AG09319 (cell line): ENCODE measurements at regions not wholly inside any gene's neighbourhood (a gene's known extent, or its start where the extent isn't known, plus 50 kb on each side); places are given as distances from the start of the nearest gene placed in this dataset.

Experiments
- DNase-seq: peaks from one replicate; pipeline ENCODE4 v3.0.0-alpha.2; 2010; ENCODE audit warnings: low read depth; ENCODE audit errors: extremely low read depth
- CTCF ChIP-seq: IDR thresholded peaks from 2 replicates; pipeline ENCODE4 v1.5.1; 2011; ENCODE audit warnings: low read depth, mild to moderate bottlenecking, inconsistent platforms, low read length, moderate library complexity

- no peak for TF ChIP-seq CTCF
Measured at GRCh38 chr10:8254350-8254749, 199.9 kb downstream of the GATA3 start.

GRCh38 chr10:8255301-8255700, 200.8 kb downstream of the GATA3 start:
- no peak for TF ChIP-seq CTCF
- no peak for DNase-seq

More at GRCh38 chr10:8254350-8254749, 199.9 kb downstream of the GATA3 start:
- DNase-seq: no peak

- no peak for DNase-seq
- no peak for TF ChIP-seq CTCF
Measured at GRCh38 chr10:8260645-8261044, 206.2 kb downstream of the GATA3 start.

GRCh38 chr10:8262317-8262716, 207.8 kb downstream of the GATA3 start:
- TF ChIP-seq CTCF: no peak
- no peak for DNase-seq

DNA sequence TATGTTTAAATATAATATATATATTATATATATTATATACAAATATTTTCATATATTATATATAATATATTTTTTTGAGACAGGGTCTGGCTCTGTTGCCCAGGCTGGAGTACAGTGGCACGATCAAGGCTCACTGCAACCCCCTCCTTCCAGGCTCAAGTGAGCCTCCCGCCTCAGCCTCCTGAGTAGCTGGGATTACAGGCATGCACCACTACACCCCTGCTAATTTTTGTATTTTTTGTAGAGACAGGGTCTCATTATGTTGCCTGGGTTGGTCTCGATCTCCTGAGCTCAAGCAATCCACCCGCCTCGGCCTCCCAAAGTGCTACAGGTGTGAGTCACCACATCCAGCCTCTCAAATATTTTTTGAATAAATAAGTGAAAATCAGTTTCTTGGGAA, 215.5 kb downstream of the GATA3 start:
- no peak for DNase-seq
- no peak for TF ChIP-seq CTCF

DNA sequence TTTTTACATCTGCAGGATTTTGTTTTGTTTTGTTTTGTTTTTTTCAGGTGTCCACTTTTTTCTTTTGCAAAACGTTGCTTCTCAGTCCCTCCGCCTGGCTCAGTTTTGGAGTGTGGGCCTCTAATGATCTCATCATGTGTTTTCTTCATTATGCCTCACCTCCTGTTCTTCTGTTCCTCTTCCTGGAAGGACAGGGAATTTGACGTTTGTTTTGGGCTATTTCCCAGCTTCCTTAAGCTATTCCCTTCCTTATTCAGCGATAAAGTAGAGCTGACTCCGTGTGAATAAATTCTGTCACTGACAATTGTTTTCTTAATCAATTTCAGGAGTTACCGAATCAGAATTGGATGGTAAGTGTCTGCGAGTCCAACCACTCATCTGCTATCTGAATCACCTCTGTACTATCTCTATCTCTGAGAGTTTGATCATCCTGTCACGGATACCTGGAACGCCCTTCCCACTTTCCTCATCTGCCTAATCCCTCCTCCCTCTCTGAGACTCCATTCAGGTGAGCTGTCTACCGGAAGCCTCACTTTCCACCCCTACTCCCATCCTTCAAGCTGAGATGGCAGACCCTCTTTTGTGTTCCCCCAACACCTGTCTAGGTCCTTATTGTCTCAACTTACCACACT, 218.4 kb downstream of the GATA3 start:
- TF ChIP-seq CTCF: no peak

GRCh38 chr10:8273749-8274148, 219.3 kb downstream of the GATA3 start:
- DNase-seq: no peak
- TF ChIP-seq CTCF: no peak

More for the DNA sequence above, 218.4 kb downstream of the GATA3 start:
- DNase-seq: no peak
